A549 (cell line): ENCODE measurements at regions not wholly inside any gene's neighbourhood (a gene's known extent, or its start where the extent isn't known, plus 50 kb on each side); places are given as distances from the start of the nearest gene placed in this dataset.

Experiments used
- NFE2L2 ChIP-seq: fragments of 150-350 bp; conservative IDR thresholded peaks from 2 replicates; pipeline ENCODE4 v1.6.1; 2014; ENCODE audit warnings: low read length
- RNF2 ChIP-seq: fragments of 200-600 bp; sonication (generic); IDR thresholded peaks from 2 replicates; pipeline ENCODE4 v1.6.1; 2016; ENCODE audit warnings: low read depth, mild to moderate bottlenecking, antibody characterized with exemption, moderate library complexity, borderline replicate concordance
- TF ChIP-seq, protein P1 (sequence below): fragments of 450-650 bp; IDR thresholded peaks from 2 replicates; pipeline ENCODE4 v1.6.1; 2014; ENCODE audit warnings: antibody characterized with exemption
- TF ChIP-seq, protein P2 (sequence below): fragments of 200-600 bp; sonication (generic); IDR thresholded peaks from 2 replicates; pipeline ENCODE4 v1.6.1; 2016; ENCODE audit warnings: antibody characterized with exemption, mild to moderate bottlenecking, moderate library complexity

DNA sequence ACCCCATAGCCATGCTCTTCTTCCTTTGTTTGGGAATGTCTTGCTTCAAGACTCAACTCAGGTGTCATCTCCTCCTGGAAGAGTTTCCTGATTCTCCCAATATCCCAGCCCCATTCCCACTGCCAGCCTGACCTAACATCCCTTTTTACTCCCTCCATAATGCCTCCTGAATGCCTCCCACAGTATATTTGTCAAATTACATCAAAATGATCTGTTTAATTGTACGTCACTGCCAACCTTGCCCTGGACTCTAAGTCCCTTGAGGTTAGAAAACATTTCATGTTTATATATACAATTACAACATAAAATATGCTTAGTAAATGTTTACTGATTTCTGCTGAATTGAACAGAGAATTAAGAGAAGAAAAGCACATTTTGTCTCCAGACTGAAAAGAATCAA is 301.6 kb upstream of the PDE4D start:
- TF ChIP-seq, protein P1, sequence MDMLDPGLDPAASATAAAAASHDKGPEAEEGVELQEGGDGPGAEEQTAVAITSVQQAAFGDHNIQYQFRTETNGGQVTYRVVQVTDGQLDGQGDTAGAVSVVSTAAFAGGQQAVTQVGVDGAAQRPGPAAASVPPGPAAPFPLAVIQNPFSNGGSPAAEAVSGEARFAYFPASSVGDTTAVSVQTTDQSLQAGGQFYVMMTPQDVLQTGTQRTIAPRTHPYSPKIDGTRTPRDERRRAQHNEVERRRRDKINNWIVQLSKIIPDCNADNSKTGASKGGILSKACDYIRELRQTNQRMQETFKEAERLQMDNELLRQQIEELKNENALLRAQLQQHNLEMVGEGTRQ = no peak
- TF ChIP-seq NFE2L2 (no peak), RNF2 (no peak)
- TF ChIP-seq, protein P2, sequence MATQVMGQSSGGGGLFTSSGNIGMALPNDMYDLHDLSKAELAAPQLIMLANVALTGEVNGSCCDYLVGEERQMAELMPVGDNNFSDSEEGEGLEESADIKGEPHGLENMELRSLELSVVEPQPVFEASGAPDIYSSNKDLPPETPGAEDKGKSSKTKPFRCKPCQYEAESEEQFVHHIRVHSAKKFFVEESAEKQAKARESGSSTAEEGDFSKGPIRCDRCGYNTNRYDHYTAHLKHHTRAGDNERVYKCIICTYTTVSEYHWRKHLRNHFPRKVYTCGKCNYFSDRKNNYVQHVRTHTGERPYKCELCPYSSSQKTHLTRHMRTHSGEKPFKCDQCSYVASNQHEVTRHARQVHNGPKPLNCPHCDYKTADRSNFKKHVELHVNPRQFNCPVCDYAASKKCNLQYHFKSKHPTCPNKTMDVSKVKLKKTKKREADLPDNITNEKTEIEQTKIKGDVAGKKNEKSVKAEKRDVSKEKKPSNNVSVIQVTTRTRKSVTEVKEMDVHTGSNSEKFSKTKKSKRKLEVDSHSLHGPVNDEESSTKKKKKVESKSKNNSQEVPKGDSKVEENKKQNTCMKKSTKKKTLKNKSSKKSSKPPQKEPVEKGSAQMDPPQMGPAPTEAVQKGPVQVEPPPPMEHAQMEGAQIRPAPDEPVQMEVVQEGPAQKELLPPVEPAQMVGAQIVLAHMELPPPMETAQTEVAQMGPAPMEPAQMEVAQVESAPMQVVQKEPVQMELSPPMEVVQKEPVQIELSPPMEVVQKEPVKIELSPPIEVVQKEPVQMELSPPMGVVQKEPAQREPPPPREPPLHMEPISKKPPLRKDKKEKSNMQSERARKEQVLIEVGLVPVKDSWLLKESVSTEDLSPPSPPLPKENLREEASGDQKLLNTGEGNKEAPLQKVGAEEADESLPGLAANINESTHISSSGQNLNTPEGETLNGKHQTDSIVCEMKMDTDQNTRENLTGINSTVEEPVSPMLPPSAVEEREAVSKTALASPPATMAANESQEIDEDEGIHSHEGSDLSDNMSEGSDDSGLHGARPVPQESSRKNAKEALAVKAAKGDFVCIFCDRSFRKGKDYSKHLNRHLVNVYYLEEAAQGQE = no peak
